ENCODE measurements at regions not wholly inside any gene's neighbourhood (a gene's known extent, or its start where the extent isn't known, plus 50 kb on each side); places are given as distances from the start of the nearest gene placed in this dataset.
"Not testable (repeated sequence)": the region's sequence is repeated elsewhere in the genome, so short reads cannot be mapped to it uniquely, and the experiment has no call there.

- H3K4me3 Mint-ChIP-seq, result no peak overlapping the region
- no peak overlapping the region for H3K27ac Mint-ChIP-seq
- CTCF ChIA-PET, result no interaction called here
- peaks cover 7% of the 10 kb centered on the region for H3K27me3 Mint-ChIP-seq
- no peaks in the 10 kb centered on the region for H3K9me3 Mint-ChIP-seq
- DNase-seq, result no peak
- H3K36me3 Mint-ChIP-seq (ENCODE audit: low read depth), result no peaks in the 10 kb centered on the region
- POLR2A ChIA-PET, result no interaction called here
- no peaks in the 10 kb centered on the region for H3K4me1 Mint-ChIP-seq
Measured at GRCh38 chr3:43795491-43795890, 104.8 kb downstream of the ABHD5 start.

GRCh38 chr3:43796041-43796596 is 105.4 kb downstream of the ABHD5 start:
- DNase-seq, result no peak
- no peaks in the 10 kb centered on the region for H3K36me3 Mint-ChIP-seq (ENCODE audit: low read depth)
- H3K4me3 Mint-ChIP-seq, result no peak overlapping the region
- H3K27me3 Mint-ChIP-seq, result peaks cover 7% of the 10 kb centered on the region
- CTCF ChIA-PET, result no interaction called here
- H3K9me3 Mint-ChIP-seq, result no peaks in the 10 kb centered on the region
- POLR2A ChIA-PET, result no interaction called here
- no peaks in the 10 kb centered on the region for H3K4me1 Mint-ChIP-seq
- H3K27ac Mint-ChIP-seq, result no peak overlapping the region

- H3K27me3 Mint-ChIP-seq, result peaks cover 13% of the 10 kb centered on the region
- no peaks in the 10 kb centered on the region for H3K4me1 Mint-ChIP-seq
- DNase-seq, result no peak
- H3K9me3 Mint-ChIP-seq, result no peaks in the 10 kb centered on the region
- H3K4me3 Mint-ChIP-seq, result no peak overlapping the region
- CTCF ChIA-PET, result no interaction called here
- POLR2A ChIA-PET, result no interaction called here
- H3K27ac Mint-ChIP-seq, result no peak overlapping the region
- peaks cover 2% of the 10 kb centered on the region for H3K36me3 Mint-ChIP-seq (ENCODE audit: low read depth)
Measured at GRCh38 chr3:43797794-43798193, 107.1 kb downstream of the ABHD5 start.

GRCh38 chr3:43810797-43811196 is 120.1 kb downstream of the ABHD5 start:
- Mint-ChIP-seq H3K4me3 (no peak overlapping the region), H3K27ac (no peak overlapping the region), H3K36me3 (ENCODE audit: low read depth) (no peaks in the 10 kb centered on the region), H3K27me3 (peaks cover 16% of the 10 kb centered on the region), H3K9me3 (no peaks in the 10 kb centered on the region), H3K4me1 (no peaks in the 10 kb centered on the region)
- CTCF ChIA-PET, result no interaction called here
- POLR2A ChIA-PET, result no interaction called here
- DNase-seq, result no peak

- no peaks in the 10 kb centered on the region for H3K9me3 Mint-ChIP-seq
- H3K27ac Mint-ChIP-seq, result no peak overlapping the region
- no peaks in the 10 kb centered on the region for H3K4me1 Mint-ChIP-seq
- H3K36me3 Mint-ChIP-seq (ENCODE audit: low read depth), result no peaks in the 10 kb centered on the region
- POLR2A ChIA-PET, result no interaction called here
- no peaks in the 10 kb centered on the region for H3K27me3 Mint-ChIP-seq
- no peak for DNase-seq
- CTCF ChIA-PET, result no interaction called here
- H3K4me3 Mint-ChIP-seq, result no peak overlapping the region
Measured at GRCh38 chr3:43814461-43814860, 123.7 kb downstream of the ABHD5 start.

GRCh38 chr3:43816372-43816771 is 125.6 kb downstream of the ABHD5 start:
- H3K4me3 Mint-ChIP-seq, result no peak overlapping the region
- no peaks in the 10 kb centered on the region for H3K36me3 Mint-ChIP-seq (ENCODE audit: low read depth)
- ChIA-PET POLR2A (no interaction called here), CTCF (no interaction called here)
- no peak overlapping the region for H3K27ac Mint-ChIP-seq
- DNase-seq, result no peak
- H3K27me3 Mint-ChIP-seq, result peaks cover 2% of the 10 kb centered on the region
- no peaks in the 10 kb centered on the region for H3K4me1 Mint-ChIP-seq
- H3K9me3 Mint-ChIP-seq, result no peaks in the 10 kb centered on the region

- peaks cover 2% of the 10 kb centered on the region for H3K27me3 Mint-ChIP-seq
- H3K4me3 Mint-ChIP-seq, result no peak overlapping the region
- no peak overlapping the region for H3K27ac Mint-ChIP-seq
- H3K36me3 Mint-ChIP-seq (ENCODE audit: low read depth), result no peaks in the 10 kb centered on the region
- DNase-seq, result no peak
- no peaks in the 10 kb centered on the region for H3K4me1 Mint-ChIP-seq
- POLR2A ChIA-PET, result no interaction called here
- CTCF ChIA-PET, result interaction anchor here (0.6 kb wide), 1 partner anchor 237 kb away, joined by 5 read pairs; no protein-coding TSS in a partner anchor
- H3K9me3 Mint-ChIP-seq, result no peaks in the 10 kb centered on the region
Measured at GRCh38 chr3:43817064-43817463, 126.3 kb downstream of the ABHD5 start.

GRCh38 chr3:43817825-43818224 is 127.1 kb downstream of the ABHD5 start:
- no peak overlapping the region for H3K27ac Mint-ChIP-seq
- no peak for DNase-seq
- ChIA-PET POLR2A (no interaction called here), CTCF (no interaction called here)
- H3K27me3 Mint-ChIP-seq, result peaks cover 3% of the 10 kb centered on the region
- H3K9me3 Mint-ChIP-seq, result no peaks in the 10 kb centered on the region
- no peaks in the 10 kb centered on the region for H3K4me1 Mint-ChIP-seq
- no peaks in the 10 kb centered on the region for H3K36me3 Mint-ChIP-seq (ENCODE audit: low read depth)
- H3K4me3 Mint-ChIP-seq, result no peak overlapping the region

- H3K27me3 Mint-ChIP-seq, result peaks cover 3% of the 10 kb centered on the region
- no peaks in the 10 kb centered on the region for H3K4me1 Mint-ChIP-seq
- H3K9me3 Mint-ChIP-seq, result no peaks in the 10 kb centered on the region
- POLR2A ChIA-PET, result no interaction called here
- no peak for DNase-seq
- no peaks in the 10 kb centered on the region for H3K36me3 Mint-ChIP-seq (ENCODE audit: low read depth)
- no peak overlapping the region for H3K4me3 Mint-ChIP-seq
- CTCF ChIA-PET, result no interaction called here
- no peak overlapping the region for H3K27ac Mint-ChIP-seq
Measured at GRCh38 chr3:43818229-43818628, 127.5 kb downstream of the ABHD5 start.

- Mint-ChIP-seq H3K27me3 (peaks cover 2% of the 10 kb centered on the region), H3K9me3 (peaks cover 7% of the 10 kb centered on the region), H3K27ac (no peak overlapping the region), H3K36me3 (ENCODE audit: low read depth) (no peaks in the 10 kb centered on the region), H3K4me3 (no peak overlapping the region), H3K4me1 (no peaks in the 10 kb centered on the region)
- ChIA-PET CTCF (no interaction called here), POLR2A (no interaction called here)
- DNase-seq, result no peak
Measured at GRCh38 chr3:43838009-43838758, 147.4 kb downstream of the ABHD5 start.

- no peaks in the 10 kb centered on the region for H3K4me1 Mint-ChIP-seq
- no peak overlapping the region for H3K4me3 Mint-ChIP-seq
- POLR2A ChIA-PET, result no interaction called here
- peaks cover 7% of the 10 kb centered on the region for H3K9me3 Mint-ChIP-seq
- CTCF ChIA-PET, result no interaction called here
- no peak overlapping the region for H3K27ac Mint-ChIP-seq
- DNase-seq, result no peak
- H3K27me3 Mint-ChIP-seq, result peaks cover 3% of the 10 kb centered on the region
- no peaks in the 10 kb centered on the region for H3K36me3 Mint-ChIP-seq (ENCODE audit: low read depth)
Measured at GRCh38 chr3:43838877-43839276, 148.1 kb downstream of the ABHD5 start.

- DNase-seq, result no peak
- Mint-ChIP-seq H3K27me3 (peaks cover 20% of the 10 kb centered on the region), H3K27ac (no peak overlapping the region), H3K4me1 (no peaks in the 10 kb centered on the region), H3K9me3 (peaks cover 4% of the 10 kb centered on the region), H3K36me3 (ENCODE audit: low read depth) (no peaks in the 10 kb centered on the region), H3K4me3 (no peak overlapping the region)
- POLR2A ChIA-PET, result no interaction called here
- CTCF ChIA-PET, result no interaction called here
Measured at GRCh38 chr3:43843386-43843785, 152.6 kb downstream of the ABHD5 start.

GRCh38 chr3:43844757-43845156 is 154.0 kb downstream of the ABHD5 start:
- Mint-ChIP-seq H3K27me3 (peaks cover 29% of the 10 kb centered on the region), H3K27ac (no peak overlapping the region), H3K9me3 (peaks cover 2% of the 10 kb centered on the region), H3K4me1 (no peaks in the 10 kb centered on the region), H3K4me3 (no peak overlapping the region), H3K36me3 (ENCODE audit: low read depth) (no peaks in the 10 kb centered on the region)
- DNase-seq, result no peak
- CTCF ChIA-PET, result no interaction called here
- POLR2A ChIA-PET, result no interaction called here

- POLR2A ChIA-PET; DNase-seq; H3K9me3 Mint-ChIP-seq; H3K4me3 Mint-ChIP-seq; CTCF ChIA-PET; H3K36me3 Mint-ChIP-seq (ENCODE audit: low read depth); H3K4me1 Mint-ChIP-seq; H3K27ac Mint-ChIP-seq: not testable (repeated sequence)
- peaks cover 34% of the 10 kb centered on the region for H3K27me3 Mint-ChIP-seq
Measured at GRCh38 chr3:43845553-43845952, 154.8 kb downstream of the ABHD5 start.
